Right ventricle myocardium superior (tissue), 1 donor: ENCODE measurements at regions not wholly inside any gene's neighbourhood (a gene's known extent, or its start where the extent isn't known, plus 50 kb on each side); places are given as distances from the start of the nearest gene placed in this dataset.

Experiments
- ATAC-seq: fragments of 200-7000 bp; cut with Tn5 transposase; one replicate; pipeline ENCODE4 v1.9.1; 2020; ENCODE audit warnings: mild to moderate bottlenecking; ENCODE audit not compliant: poor library complexity
- DNase-seq: peaks from one replicate; pipeline ENCODE4 v3.0.0-alpha.2; 2020
- intact Hi-C: fragments of 100-400 bp; cut with DNase I; formaldehyde crosslinking; loops from one replicate; pipeline ENCODE4 v1.11.2; 2022
- donor health status: DM: no; HTN: yes; CAD: no; lungs with severe emphysema.

DNA sequence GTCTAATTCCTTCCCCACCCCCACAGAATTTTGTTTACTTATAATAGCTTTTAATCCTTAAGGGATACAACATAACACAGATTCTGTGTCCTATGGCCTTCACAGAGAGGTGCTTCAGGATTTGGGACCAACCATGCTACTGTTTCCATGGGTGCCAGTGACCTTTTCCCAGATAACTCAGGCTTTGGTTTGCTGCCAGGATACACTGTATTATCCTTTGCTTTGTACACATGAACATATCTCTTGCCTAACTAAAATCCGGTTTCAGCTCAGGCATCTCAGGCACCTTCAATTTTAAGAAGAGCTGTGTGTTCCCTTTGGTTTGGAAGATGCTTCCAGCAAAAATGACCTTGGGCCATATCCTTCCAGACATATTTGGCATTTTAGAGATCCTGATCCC is 428.4 kb upstream of the CDH5 start:
- DNase-seq = no peak
- intact Hi-C loops = no loop called here
- ATAC-seq = no peak

DNA sequence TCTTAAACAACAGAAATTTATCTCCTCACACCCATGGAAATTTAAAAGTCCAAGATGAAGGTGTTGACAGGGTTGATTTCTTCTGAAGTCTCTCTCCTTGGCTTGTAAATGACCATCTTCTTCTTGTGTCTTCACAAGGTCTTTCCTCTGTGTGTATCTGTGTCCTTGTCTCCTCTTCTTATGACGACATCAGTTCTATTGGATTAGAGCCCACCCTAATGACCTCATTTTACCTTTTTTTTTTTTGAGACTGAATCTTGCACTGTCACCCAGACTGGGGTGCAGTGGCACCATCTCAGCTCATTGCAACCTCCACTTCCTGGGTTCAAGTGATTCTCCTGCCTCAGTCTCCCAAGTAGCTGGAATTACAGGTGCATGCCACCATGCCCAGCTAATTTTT is 429.0 kb upstream of the CDH5 start:
- DNase-seq (no peak), ATAC-seq (no peak)
- intact Hi-C loops = no loop called here

DNA sequence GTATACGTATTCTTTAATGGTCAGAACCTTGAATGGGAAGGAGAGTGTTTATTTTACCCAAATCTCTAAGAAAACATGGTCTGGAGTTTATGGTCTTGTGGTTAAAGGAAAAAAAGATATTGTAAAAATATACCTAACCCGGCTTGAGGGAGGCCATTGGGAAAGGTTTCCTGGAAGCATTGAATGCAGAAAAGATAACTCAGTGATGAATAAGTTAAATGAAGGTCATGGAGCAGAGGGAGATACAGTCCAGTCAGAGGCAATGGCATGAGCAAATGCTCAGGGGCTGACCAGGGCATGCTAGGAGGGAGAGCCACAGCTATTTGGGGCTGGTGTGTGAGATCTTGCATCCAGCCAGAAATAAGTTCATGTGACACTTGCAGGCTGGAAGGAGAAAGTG is 430.4 kb upstream of the CDH5 start:
- no peak for ATAC-seq
- intact Hi-C loops = no loop called here
- DNase-seq = no peak

DNA sequence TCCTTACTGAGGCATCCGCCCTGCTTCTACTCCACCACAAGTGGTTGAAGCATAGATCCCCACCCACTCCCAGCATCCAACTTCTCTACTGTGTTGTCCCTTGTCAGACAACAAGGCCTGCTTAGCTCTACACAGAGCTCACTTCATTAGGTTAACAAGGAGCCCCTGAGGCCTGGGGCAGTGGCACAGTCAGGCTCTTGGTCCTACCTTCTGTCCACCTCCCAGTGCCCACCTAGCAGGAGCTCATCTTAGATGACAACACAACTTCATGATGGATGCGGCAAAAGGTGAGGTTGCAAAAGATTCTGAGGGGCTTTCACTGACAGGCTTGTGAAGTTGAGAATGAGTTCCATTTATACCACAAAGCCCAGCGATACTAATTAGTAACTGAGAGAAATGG is 432.0 kb upstream of the CDH5 start:
- no peak for DNase-seq
- ATAC-seq = no peak
- intact Hi-C loops = no loop called here

DNA sequence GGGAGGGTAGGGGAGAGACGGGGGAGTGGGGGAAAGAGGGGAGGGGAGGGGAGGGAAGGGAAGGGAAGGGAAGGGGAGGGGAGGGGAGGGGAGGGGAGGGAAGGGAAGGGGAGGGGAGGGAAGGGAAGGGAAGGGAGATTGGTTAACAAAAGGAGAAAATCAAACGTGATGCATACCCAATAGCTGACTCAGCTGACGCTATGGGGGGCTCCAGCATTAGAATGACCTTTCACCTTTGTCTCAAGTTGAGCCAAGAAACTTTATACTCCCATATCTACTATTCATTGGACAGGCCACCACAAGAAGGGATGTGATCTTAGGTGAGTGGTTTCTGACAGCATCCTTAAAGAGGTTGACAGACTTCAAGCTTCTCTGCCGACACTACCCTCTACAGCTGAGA is 432.8 kb upstream of the CDH5 start:
- DNase-seq (no peak), ATAC-seq (no peak)
- intact Hi-C loops = no loop called here

DNA sequence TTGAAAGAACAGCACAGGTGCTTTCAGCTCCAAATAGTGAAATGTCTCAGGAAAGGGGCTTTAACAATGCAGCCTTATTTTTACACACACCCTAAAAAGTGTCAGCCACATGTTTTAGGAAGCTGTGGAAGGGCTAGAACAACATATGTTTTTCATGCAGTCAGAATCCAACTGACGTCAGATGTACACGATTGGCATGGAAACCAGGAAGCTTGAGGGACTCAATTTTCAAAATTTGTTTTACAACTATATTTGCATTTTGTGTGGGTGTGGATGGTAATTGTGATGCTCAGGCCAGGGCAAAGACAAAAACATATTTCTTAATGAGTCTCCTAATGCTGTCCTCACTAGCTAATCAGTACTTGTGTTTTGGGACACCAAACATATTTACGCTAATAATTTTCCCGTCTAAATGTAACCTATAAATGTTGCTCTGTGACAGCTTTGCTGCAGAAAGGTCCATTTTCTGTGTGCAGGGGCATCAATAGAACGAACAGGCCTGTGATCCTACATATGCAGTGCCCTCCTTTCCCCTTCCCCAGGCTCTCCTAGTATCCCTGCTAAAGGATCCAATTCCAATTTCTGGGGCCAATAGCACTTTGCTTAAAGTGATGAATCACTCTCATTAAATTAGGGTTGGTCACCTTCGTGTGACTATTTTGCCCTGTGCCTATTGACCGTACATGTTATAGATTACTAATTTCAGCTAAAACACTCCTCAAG is 434.0 kb upstream of the CDH5 start:
- intact Hi-C loops = no loop called here

DNA sequence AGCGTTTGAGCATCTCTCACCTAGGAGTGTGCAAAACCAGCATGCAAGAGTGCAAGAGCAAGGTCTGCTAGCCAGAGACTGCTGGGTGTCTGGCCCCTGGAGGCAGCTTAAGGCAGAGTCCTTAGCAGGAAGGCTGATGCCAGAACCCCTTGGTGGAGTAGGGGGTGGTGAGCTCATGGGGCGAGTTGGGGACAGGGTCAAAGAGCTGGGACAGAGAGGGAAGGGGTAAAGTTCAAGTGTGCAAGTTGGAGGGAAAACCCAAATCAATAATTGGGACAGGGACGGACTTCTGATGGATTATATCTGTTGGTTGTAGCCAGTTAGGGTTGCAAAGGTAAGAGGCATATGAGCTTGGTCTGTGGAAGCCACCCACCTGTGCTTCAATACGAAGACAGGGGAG is 443.6 kb upstream of the CDH5 start:
- intact Hi-C loops = no loop called here
- DNase-seq (no peak), ATAC-seq (no peak)

More for the DNA sequence above, 434.0 kb upstream of the CDH5 start:
- DNase-seq = no peak
- ATAC-seq = no peak

DNA sequence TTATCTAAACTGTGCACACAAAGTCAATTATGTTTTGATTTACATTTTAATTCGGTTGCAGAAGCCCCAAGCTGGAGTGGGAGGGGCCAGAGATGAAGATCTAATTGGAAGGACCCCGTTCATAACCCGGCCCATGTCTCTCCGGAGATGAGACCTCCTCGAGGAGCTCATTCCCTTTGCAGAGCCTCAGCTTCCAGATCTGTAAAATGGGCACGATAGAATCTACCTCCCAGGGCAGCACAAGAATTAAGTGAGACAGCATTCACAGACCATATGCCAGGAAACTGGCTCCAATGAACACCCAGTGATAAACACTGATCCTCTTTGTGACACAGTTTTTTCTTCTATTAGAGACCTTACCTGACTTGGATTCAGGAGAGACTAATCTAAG is 446.5 kb upstream of the CDH5 start:
- DNase-seq = no peak
- ATAC-seq = no peak
- intact Hi-C loops = no loop called here

DNA sequence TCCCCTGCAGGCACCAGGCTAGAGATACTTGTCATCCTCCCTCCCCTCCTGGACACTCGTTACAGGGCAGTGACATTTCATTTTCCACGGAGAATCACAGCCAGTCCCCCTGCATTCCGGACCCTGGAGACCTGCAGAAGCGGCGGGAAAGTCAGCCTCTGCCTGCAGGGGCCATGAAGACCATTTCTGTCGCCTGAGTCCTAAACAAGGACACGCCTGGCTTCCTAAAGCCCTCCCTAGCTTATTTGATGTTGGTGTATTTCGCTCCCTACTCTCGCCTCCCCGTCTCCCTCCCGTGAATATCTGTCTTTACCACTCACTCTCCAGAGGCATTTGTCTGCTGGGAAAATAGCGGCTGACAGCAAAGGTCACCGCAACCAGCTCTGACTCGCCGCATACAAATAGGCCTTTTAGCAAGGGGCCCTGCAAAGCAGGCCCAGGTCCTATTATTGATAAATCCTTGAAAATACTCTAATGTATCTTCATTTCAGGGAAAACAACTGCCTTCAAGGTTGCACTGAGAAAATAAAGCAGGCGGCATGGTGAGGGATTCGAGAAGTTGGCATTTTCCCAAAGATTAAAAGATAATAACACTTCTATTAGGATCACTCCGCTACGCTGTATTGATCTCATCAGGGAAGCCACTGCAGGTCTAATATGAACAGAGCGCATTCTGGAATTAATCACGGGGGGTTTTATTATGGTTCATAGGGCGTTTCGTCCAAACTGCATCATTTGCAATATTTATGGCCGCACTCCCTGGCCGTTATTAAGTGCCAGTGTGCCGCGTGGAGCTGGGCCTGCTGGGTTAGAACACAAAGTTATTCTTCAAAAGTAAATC is 447.1 kb upstream of the CDH5 start:
- ATAC-seq (no peak), DNase-seq (no peak)
- intact Hi-C loops = no loop called here

DNA sequence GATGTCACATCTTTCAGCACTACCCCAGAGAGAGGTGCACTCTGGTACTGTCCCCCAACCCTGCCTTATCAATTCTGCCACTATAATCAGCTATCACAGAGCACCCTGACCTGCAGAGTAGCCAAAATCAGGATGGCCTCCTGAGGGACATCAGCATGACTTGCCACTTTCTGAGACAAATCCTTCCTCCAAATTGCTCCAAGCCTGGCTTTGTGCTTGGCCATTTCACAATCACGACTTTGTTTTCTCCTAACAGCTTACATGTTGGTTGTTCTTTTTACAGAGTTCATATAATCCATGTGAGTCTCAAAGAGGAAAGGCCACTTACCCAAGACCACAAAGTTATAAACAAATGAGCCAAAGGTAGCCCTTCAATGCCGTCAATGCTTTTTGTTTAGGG is 449.0 kb upstream of the CDH5 start:
- no peak for ATAC-seq
- no peak for DNase-seq
- intact Hi-C loops = no loop called here

DNA sequence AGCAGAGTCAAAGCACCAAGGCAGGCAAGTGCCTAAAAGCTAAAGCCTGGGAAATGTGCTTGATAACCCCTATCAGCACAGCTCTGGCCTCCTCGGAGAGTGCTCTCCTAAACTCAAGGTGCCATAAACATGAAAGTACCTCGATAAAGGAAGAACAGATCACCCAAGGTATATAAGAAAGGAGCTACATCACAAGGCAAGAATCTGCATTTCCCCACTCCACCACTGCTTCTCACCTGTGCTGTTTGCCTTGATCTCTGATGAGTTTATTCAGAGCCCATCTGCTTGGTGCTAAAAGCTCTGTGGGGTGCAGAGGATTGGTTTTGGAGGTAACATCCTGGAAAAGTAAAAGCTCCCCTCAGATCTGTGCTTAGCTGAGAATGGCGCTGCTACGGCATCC is 449.5 kb upstream of the CDH5 start:
- intact Hi-C loops = no loop called here
- DNase-seq (no peak), ATAC-seq (no peak)

DNA sequence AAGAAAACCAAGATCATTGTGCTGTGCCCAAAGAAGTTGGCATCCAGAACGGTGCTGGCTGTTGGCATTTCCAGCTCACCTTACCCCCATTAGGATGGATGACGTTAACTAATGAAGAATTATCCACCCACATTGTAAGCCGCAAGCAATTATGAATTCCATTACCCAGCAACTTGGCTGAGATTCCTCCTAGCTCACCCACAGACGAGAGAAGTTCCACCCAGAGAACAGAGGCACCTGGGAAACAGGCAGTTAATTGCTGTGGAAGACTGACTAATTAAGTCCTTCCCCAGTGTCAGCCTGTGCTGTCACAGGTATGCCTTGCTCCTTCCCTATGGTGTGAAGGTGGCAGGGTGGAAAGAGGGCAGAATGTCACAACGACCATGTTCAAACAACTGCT is 456.2 kb upstream of the CDH5 start:
- intact Hi-C loops = no loop called here
- no peak for ATAC-seq
- no peak for DNase-seq

DNA sequence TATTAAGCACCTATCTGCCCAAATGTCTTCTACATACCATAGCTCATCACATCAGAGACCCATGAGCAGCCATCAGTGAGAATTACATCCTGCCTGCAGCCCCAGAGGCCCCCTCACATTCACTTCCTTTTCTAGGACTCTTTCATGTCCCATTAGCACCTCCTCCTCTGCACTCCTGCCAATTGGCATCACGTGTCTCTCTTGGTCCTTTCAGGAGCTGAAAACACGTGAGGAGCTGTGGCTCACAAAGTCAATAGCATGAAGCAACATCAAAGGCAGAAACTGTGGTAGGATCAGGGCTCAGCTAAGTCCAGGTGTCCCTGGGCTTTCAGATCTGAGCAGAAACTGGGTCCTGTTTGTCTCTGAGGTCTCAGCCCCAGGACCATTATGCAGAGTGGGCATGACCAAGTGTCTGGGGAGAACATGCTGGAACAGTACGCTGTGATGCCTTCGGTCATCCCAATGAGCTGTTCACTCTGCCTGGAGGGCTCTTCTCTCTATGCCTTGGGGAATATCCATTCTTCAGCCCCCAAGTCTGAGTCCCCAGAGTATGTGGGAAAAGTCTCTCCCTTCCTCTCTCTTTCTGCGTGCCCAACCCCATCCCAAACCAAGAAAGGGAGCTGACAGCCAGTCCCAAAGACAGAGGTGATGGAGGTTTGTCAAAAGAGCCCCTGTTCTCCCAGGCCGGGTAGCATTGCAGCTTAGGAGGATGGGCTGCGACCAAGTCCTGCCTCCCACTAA is 457.0 kb upstream of the CDH5 start:
- intact Hi-C loops = no loop called here
- ATAC-seq (no peak), DNase-seq (no peak)

DNA sequence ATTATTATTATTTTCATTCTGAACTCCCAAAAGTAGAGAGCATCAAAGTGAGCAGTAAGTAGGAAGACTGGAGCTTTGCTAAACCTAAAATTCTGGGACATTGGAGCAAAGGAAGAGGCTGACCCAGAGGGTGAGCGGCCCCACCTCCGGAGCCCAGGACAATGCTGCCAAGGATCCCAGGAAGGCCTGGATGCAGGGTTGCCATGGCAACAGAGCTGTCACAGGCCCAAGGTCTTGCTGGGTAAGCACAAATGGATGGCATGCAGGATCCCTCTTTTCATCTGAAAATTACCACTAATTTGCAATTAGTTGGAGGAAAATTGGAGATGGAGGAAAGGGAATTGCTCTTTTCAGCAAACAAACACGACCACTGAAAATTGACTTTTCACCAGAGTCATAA is 457.9 kb upstream of the CDH5 start:
- no peak for DNase-seq
- intact Hi-C loops = no loop called here
- no peak for ATAC-seq

DNA sequence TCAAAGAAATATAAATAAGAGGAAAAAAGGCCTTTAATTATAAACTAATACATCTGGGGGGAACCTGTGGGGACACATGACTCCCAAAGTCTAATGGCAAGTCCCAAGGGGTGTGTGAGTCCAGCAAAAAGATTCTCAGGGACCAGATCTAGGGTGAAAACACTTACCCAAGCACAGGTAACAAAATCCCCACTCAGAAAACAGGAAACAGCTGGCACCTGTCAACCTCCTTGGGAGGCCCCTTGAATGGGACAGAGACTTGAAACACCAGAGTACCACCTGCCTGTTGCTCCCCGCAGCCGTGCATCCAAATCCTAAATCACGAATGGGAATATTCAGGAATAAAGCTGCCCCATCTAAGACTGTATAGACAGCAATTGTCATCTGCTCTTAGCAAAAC is 461.2 kb upstream of the CDH5 start:
- ATAC-seq = no peak
- DNase-seq = no peak
- intact Hi-C loops = no loop called here

DNA sequence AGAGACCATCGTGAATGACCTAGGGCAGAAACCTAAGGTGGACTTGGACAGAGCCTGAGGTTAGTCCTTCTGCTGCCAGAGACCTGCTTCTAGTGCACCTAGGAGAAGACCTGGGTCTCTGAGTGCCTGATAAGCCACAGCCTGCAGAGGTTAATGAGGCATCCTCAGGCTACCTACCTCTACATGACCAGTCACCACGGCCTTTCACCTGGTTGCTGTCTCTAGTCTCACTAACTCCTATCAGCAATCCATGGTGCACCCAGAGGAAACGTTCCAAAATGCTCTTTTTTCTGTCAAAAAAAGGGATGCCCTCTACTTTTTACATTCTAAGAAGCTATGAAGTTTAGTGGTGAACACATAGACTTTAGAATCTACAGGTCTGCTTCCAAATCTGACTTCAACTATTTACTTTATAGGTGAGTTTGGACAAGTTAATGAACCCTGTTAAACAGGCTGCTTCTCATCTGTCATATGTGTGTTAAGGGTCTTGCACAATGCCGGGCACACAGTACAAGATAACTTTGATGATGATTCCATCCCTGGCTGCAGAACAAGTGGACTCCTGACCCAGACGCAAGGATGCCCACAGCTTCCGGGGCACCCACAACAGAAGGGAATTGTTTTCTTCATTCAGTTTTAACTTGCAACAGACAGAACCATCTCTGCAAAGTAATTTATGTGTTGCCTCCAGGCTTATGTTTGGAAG is 469.9 kb upstream of the CDH5 start:
- DNase-seq (no peak), ATAC-seq (no peak)
- intact Hi-C loops = no loop called here

DNA sequence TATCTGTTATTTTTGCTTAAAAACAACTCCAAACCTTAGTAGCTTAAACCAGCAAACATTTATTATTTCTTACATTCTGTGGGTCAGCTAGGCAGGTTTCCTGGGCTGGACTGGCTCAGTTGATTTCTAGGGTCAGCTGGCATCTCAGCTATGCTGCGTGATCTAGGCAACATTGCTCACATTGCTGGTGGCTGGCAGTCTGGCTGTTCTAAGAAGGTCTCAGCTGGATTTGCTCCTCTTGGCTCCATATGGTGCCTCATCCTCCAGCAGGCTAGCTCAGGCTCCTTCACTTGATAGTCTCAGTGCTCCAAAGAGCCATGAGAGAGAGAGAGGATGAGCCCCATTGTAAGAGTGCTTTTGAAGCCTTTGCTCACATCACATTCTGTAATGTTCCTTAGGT is 470.6 kb upstream of the CDH5 start:
- no peak for ATAC-seq
- intact Hi-C loops = no loop called here
- no peak for DNase-seq

DNA sequence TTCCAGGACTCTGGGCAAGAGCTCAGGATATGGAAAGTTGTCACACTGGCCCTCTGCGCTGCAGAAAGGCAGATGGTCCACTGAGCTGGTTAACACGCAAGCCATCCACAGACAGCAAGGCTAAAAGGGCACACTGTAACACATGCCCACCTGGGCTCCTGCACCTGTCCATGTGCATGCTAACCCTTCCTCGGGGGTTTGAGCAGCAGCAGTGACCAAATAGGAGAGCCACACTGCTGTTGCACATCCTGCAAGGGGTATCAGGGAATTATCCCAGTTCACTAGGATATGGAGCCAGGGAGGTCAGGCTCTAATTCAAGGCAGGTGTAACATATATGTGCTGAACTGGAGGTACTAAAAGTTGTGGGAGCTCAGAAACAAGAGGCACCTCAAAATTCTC is 471.0 kb upstream of the CDH5 start:
- no peak for ATAC-seq
- intact Hi-C loops = no loop called here
- no peak for DNase-seq

DNA sequence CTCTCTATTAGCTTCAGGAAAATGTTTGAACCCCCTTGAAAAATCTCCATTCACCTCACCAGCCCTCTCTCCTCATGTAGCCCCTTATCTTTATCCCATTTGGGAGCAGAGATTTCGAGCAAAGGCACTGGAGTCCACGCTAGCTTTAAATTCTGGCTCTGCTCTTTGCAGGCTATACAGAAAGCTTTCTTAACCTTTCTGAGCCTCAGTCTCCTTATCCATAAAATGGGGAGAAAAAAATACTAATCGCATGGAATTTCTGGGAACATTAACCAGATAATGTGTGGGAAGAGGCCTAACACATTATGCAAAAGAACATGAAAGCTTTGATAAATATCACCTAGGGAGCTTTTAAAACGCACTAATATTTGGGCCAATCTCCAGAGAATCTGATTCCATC is 476.3 kb upstream of the CDH5 start:
- ATAC-seq = no peak
- intact Hi-C loops = no loop called here
- DNase-seq = no peak
